H1 (cell line): ENCODE measurements at regions not wholly inside any gene's neighbourhood (a gene's known extent, or its start where the extent isn't known, plus 50 kb on each side); places are given as distances from the start of the nearest gene placed in this dataset.
"Not testable (repeated sequence)": the region's sequence is repeated elsewhere in the genome, so short reads cannot be mapped to it uniquely, and the experiment has no call there.

Source experiments
- CTCF ChIA-PET: fragments of 300-600 bp; sonication (Branson Sonifier 250); formaldehyde crosslinking; loops from one replicate; lab custom pipeline; 2021; ENCODE audit not compliant: partially characterized antibody; lab: Charles Lee
- POLR2A ChIA-PET: fragments of 300-600 bp; sonication (Branson Sonifier 250); formaldehyde crosslinking; loops from one replicate; lab custom pipeline; 2021; ENCODE audit warnings: inconsistent platforms; ENCODE audit not compliant: partially characterized antibody; lab: Charles Lee
- DNase-seq, 2 experiments: peaks; one replicate each; pipeline versions ENCODE4 v3.0.0 to v3.0.0-alpha.2; 2010 to 2022; ENCODE audit warnings: low spot score in 2 of 2, low read depth in 1 of 2, mixed read lengths in 1 of 2
- FAIRE-seq: peaks from 2 replicates; lab custom pipeline; 2011; peaks lifted over from hg19 to GRCh38; lab: Jason Lieb, UNC
- H2AFZ ChIP-seq: 2 replicates; pipeline ENCODE4 v1.8.1; 2012; ENCODE audit warnings: low read length, inconsistent platforms
- H2AK5ac ChIP-seq: 2 replicates; pipeline ENCODE4 v1.6.1; 2013; ENCODE audit warnings: low read depth, low read length
- H2BK120ac ChIP-seq: replicated peaks from 2 replicates; pipeline ENCODE3; 2013; ENCODE audit warnings: low read depth, low read length, inconsistent platforms
- H2BK12ac ChIP-seq: 2 replicates; pipeline ENCODE4 v1.6.1; 2013; ENCODE audit warnings: low read depth, low read length
- H2BK15ac ChIP-seq: 2 replicates; pipeline ENCODE4 v1.6.1; 2013; ENCODE audit warnings: low read length
- H2BK20ac ChIP-seq: 2 replicates; pipeline ENCODE4 v1.6.1; 2013; ENCODE audit warnings: low read length
- H2BK5ac ChIP-seq: 2 replicates; pipeline ENCODE4 v1.6.1; 2013; ENCODE audit warnings: low read depth, low read length
- H3K14ac ChIP-seq: 2 replicates; pipeline ENCODE4 v1.6.1; 2013; ENCODE audit warnings: inconsistent platforms; ENCODE audit not compliant: insufficient read length
- H3K18ac ChIP-seq: 2 replicates; pipeline ENCODE4 v1.6.1; 2013; ENCODE audit warnings: low read length; ENCODE audit errors: extremely low read depth
- H3K23ac ChIP-seq: 2 replicates; pipeline ENCODE4 v1.6.1; 2013; ENCODE audit warnings: inconsistent platforms; ENCODE audit not compliant: insufficient read length
- H3K23me2 ChIP-seq: 2 replicates; pipeline ENCODE4 v1.6.1; 2013; ENCODE audit warnings: low read depth, low read length
- H3K27ac ChIP-seq: 2 replicates; pipeline ENCODE4 v1.6.1; 2011; ENCODE audit warnings: low read depth, low read length, inconsistent platforms
- H3K27me3 ChIP-seq, 4 experiments: replicated peaks in 1 of 4; 1 replicate in 1 of 4; 2 replicates in 3 of 4; pipeline versions ENCODE4 v1.6.1 to v1.8.1; 2011 to 2013; ENCODE audit warnings: low read length in 3 of 4, mild to moderate bottlenecking in 3 of 4, inconsistent platforms in 2 of 4, mixed read lengths in 2 of 4, moderate library complexity in 1 of 4; ENCODE audit not compliant: control insufficient read depth in 3 of 4, insufficient read depth in 3 of 4; ENCODE audit errors: extremely low read depth in 1 of 4
- H3K36me3 ChIP-seq, 4 experiments: 2 replicates each; pipeline versions ENCODE4 v1.6.1 to v1.8.1; 2011 to 2013; ENCODE audit warnings: mild to moderate bottlenecking in 4 of 4, low read length in 3 of 4, moderate library complexity in 2 of 4, control low read depth in 1 of 4, inconsistent platforms in 1 of 4; ENCODE audit not compliant: insufficient read depth in 4 of 4, control insufficient read depth in 2 of 4
- H3K4ac ChIP-seq: replicated peaks from 2 replicates; pipeline ENCODE3; 2013; ENCODE audit warnings: low read length, low read depth, mixed read lengths, inconsistent platforms; ENCODE audit not compliant: insufficient read length
- H3K4me1 ChIP-seq, 4 experiments: replicated peaks in 1 of 4; 1 replicate in 1 of 4; 2 replicates in 3 of 4; pipeline versions ENCODE4 v1.6.1 to v1.8.1; 2011 to 2013; ENCODE audit warnings: low read length in 3 of 4, inconsistent platforms in 2 of 4, mixed read lengths in 1 of 4; ENCODE audit not compliant: insufficient read depth in 4 of 4, control insufficient read depth in 3 of 4
- H3K4me2 ChIP-seq, 2 experiments: 2 replicates each; pipeline versions ENCODE4 v1.6.1 to v1.8.1; 2011 to 2013; ENCODE audit warnings: low read depth in 2 of 2, low read length in 2 of 2, control low read depth in 1 of 2, inconsistent platforms in 1 of 2, mild to moderate bottlenecking in 1 of 2; ENCODE audit not compliant: insufficient read depth in 1 of 2
- H3K4me3 ChIP-seq, 4 experiments: fragments of 200-600, 300-600 bp in 1 of 4; sonication (generic), shearing (Covaris generic), sonication (Bioruptor Twin) in 1 of 4; 2 replicates each; pipeline versions ENCODE4 v1.5.1 to v1.8.1; 2011 to 2016; ENCODE audit warnings: low read length in 4 of 4, low read depth in 3 of 4, control low read depth in 2 of 4, inconsistent platforms in 2 of 4, mild to moderate bottlenecking in 2 of 4, mixed read lengths in 1 of 4, moderate library complexity in 1 of 4; ENCODE audit not compliant: insufficient read depth in 2 of 4; ENCODE audit errors: extremely low read depth in 1 of 4
- H3K56ac ChIP-seq: replicated peaks from 2 replicates; pipeline ENCODE3; 2013; ENCODE audit warnings: low read depth, mild to moderate bottlenecking, mixed read lengths, low read length, inconsistent platforms; ENCODE audit not compliant: insufficient read length
- H3K79me1 ChIP-seq: 2 replicates; pipeline ENCODE4 v1.6.1; 2013; ENCODE audit warnings: low read depth, low read length, control low read depth
- H3K79me2 ChIP-seq, 2 experiments: 2 replicates each; pipeline versions ENCODE4 v1.6.1 to v1.8.1; 2012 to 2013; ENCODE audit warnings: low read length in 2 of 2, mild to moderate bottlenecking in 2 of 2, inconsistent platforms in 1 of 2; ENCODE audit not compliant: insufficient read depth in 2 of 2, control insufficient read depth in 1 of 2
- H3K9ac ChIP-seq, 4 experiments: replicated peaks in 1 of 4; 1 replicate in 1 of 4; 2 replicates in 3 of 4; pipeline versions ENCODE4 v1.6.1 to v1.8.1; 2011 to 2013; ENCODE audit warnings: low read depth in 3 of 4, low read length in 3 of 4, control low read depth in 2 of 4, mild to moderate bottlenecking in 2 of 4, moderate library complexity in 2 of 4, inconsistent platforms in 1 of 4; ENCODE audit errors: extremely low read depth in 1 of 4
- H3K9me3 ChIP-seq, 2 experiments: 2 replicates each; pipeline versions ENCODE4 v1.6.1 to v1.8.1; 2012 to 2013; ENCODE audit warnings: mild to moderate bottlenecking in 2 of 2, moderate library complexity in 2 of 2, control low read depth in 1 of 2, inconsistent platforms in 1 of 2, low read depth in 1 of 2, low read length in 1 of 2, mixed read lengths in 1 of 2; ENCODE audit not compliant: insufficient read depth in 2 of 2
- H4K20me1 ChIP-seq, 2 experiments: replicated peaks in 1 of 2; 2 replicates each; pipeline versions ENCODE3 to v1.8.1; 2011 to 2013; ENCODE audit warnings: inconsistent platforms in 2 of 2, low read length in 2 of 2, mild to moderate bottlenecking in 1 of 2; ENCODE audit not compliant: insufficient read depth in 2 of 2, control insufficient read depth in 1 of 2
- H4K5ac ChIP-seq: 2 replicates; pipeline ENCODE4 v1.6.1; 2013; ENCODE audit warnings: low read length, low read depth, mixed read lengths, inconsistent platforms; ENCODE audit not compliant: insufficient read length
- H4K8ac ChIP-seq: 2 replicates; pipeline ENCODE4 v1.8.0; 2013; ENCODE audit warnings: mild to moderate bottlenecking, moderate library complexity, low read length, inconsistent platforms; ENCODE audit not compliant: insufficient read depth; ENCODE audit errors: extremely low read depth
- H4K91ac ChIP-seq: replicated peaks from 2 replicates; pipeline ENCODE3; 2013; ENCODE audit warnings: low read length, mixed read lengths, inconsistent platforms; ENCODE audit not compliant: insufficient read length
- TBP ChIP-seq: IDR thresholded peaks from 2 replicates; pipeline ENCODE4 v1.6.1; 2011; ENCODE audit warnings: low read depth, low read length, improper control_type of control experiment
- WGBS, 2 experiments: shearing (Covaris generic) in 1 of 2; methylation state at CpG; one replicate each; pipeline versions ENCODE4 v1.1.6 to v1.1.7; 2013 to 2015; ENCODE audit warnings: low lambda C conversion rate in 2 of 2, mixed read lengths in 2 of 2, inconsistent platforms in 1 of 2, low coverage in 1 of 2, missing lambda C conversion rate in 1 of 2; ENCODE audit not compliant: insufficient replicate concordance in 2 of 2, insufficient coverage in 1 of 2, insufficient read length in 1 of 2; ENCODE audit errors: extremely low coverage in 1 of 2, missing lambda C conversion rate in 1 of 2; 5-methylcytosine and 5-hydroxymethylcytosine counted together

DNA sequence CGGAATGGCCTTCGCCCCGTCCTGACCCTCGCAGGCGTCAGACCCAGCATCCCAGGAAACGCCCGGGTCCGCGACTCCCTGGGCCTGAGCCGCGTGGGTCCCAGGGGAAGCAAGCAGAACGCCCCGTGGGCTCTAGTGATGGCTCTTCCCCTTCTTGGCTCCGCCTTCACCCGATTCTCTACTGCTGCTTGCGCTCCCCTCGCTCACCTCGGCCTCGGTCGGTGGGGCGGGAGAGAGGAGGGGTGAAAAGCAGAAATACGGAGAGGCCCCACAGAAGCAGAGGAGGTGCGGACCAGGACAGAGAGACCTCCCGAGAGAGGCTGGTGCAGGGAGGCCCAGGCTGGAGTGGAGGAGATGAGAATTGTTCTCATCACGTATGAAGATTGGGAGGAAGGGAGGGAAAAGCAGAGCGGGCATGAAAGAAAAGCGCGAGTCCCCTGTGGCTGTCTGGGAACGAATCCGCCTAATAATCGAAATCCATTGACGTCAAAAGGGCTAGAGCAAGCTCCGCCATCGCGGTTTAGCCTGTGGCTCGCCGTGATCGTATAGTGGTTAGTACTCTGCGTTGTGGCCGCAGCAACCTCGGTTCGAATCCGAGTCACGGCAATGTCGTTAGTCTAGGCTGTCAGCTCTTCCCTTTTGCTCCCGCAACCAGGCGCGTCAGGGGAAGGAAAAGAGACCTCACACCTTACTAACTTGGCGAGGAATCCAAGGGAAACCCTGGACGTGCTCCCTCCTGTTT, 128.9 kb upstream of the NBPF11 start:
- POLR2A ChIA-PET, result interaction anchor here (1.2 kb wide), 1 partner anchor 17 kb away, joined by 3 read pairs; no protein-coding TSS in a partner anchor
- peak; percentile 80 for TF ChIP-seq TBP

More for the DNA sequence above, 128.9 kb upstream of the NBPF11 start:
- H3K27me3 ChIP-seq, CTCF ChIA-PET, H3K9me3 ChIP-seq, H3K23me2 ChIP-seq, H3K23ac ChIP-seq, H4K5ac ChIP-seq, H2BK5ac ChIP-seq, H3K56ac ChIP-seq, H2BK15ac ChIP-seq, H3K4ac ChIP-seq, H3K4me1 ChIP-seq, H4K20me1 ChIP-seq, H3K9ac ChIP-seq, H4K91ac ChIP-seq, H2BK20ac ChIP-seq, H3K79me1 ChIP-seq, H3K27ac ChIP-seq, H3K79me2 ChIP-seq, H2BK12ac ChIP-seq, H3K14ac ChIP-seq, H4K8ac ChIP-seq, H2BK120ac ChIP-seq, H2AK5ac ChIP-seq, H2AFZ ChIP-seq, H3K36me3 ChIP-seq, H3K18ac ChIP-seq: not testable (repeated sequence)
- H3K4me3 ChIP-seq, result peak overlapping the region; percentile 58 to 73 (median 62)
- no CpG with 5 or more reads among the region's 50 CpGs for WGBS, 2 experiments
- FAIRE-seq (peak; percentile 69), DNase-seq (peak in 1 of 2 experiments; percentile 63)
- H3K4me2 ChIP-seq, result peak overlapping the region; percentile 70 to 72; a peak in 2 of 4 replicates
